ENCODE measurements at regions not wholly inside any gene's neighbourhood (a gene's known extent, or its start where the extent isn't known, plus 50 kb on each side); places are given as distances from the start of the nearest gene placed in this dataset.

DNA sequence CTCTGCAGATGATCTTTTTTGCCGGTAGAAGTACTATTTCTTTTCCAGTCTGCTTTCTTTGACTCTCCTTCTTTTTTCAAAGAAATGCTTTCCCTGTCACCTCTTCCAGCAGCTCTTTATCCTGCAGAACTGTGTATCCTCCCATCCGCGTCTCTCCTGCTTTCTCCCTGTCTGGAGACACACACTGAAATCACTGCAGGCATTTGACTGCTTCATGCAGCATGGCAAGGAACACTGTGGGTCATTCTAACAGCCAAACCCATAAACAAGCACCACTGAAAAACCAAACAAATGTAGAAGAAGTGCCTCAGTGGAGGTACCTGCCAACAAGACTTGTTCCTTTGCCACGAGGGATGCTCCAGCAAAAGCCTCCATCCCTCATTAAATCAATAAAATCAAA, 403.7 kb upstream of the CITED2 start:
- TF ChIP-seq, protein P1, sequence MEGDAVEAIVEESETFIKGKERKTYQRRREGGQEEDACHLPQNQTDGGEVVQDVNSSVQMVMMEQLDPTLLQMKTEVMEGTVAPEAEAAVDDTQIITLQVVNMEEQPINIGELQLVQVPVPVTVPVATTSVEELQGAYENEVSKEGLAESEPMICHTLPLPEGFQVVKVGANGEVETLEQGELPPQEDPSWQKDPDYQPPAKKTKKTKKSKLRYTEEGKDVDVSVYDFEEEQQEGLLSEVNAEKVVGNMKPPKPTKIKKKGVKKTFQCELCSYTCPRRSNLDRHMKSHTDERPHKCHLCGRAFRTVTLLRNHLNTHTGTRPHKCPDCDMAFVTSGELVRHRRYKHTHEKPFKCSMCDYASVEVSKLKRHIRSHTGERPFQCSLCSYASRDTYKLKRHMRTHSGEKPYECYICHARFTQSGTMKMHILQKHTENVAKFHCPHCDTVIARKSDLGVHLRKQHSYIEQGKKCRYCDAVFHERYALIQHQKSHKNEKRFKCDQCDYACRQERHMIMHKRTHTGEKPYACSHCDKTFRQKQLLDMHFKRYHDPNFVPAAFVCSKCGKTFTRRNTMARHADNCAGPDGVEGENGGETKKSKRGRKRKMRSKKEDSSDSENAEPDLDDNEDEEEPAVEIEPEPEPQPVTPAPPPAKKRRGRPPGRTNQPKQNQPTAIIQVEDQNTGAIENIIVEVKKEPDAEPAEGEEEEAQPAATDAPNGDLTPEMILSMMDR (IDR thresholded peaks at IDR 0.05; ENCODE audit: extremely low read depth, insufficient read depth, missing control alignments): no peak
- in situ Hi-C loops (cut with MboI; ENCODE audit: low pct_unique_long_range_greater_than_20kb, low sequenced_read_pairs, unreplicated experiment): no loop called here
- DNase-seq (ENCODE audit: low spot score): no peak

DNA sequence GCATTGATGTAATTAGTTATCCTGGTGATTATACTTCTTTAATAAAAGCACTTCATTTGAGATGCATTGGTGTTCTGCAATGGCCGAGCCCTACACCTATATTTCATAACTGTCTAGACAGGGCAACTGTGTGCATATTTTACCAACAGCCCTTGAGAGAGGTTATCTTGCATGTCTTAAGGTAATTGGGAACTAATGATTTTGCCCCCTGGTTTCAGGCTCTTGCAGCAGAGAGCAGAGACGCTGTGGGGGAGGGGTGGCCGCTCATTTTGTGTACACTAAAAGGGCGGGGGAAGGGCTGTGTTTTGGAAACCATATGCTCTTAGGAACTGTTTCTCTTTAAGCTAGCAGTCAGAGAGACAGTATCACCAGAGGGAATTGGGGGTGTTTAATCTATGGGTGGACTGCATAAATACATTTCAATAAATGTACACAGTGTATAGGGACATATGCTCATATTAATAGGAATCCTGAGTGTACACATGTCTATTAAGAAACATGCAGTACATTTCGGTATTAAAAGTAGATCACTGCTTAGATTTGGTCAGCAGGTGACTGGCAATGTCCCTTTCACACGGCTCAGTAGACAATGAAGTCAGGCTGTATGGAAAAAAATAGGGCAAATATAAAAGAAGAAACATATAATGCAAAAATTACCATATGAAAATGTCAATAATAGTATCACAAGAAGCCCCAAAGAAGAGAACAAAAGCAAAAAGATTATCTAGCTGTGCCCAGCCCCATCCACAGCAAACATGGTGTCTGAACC, 402.9 kb upstream of the CITED2 start:
- TF ChIP-seq, protein P1 (IDR thresholded peaks at IDR 0.05; ENCODE audit: extremely low read depth, insufficient read depth, missing control alignments): no peak
- in situ Hi-C loops (cut with MboI; ENCODE audit: low pct_unique_long_range_greater_than_20kb, low sequenced_read_pairs, unreplicated experiment): no loop called here
- no peak for DNase-seq (ENCODE audit: low spot score)

DNA sequence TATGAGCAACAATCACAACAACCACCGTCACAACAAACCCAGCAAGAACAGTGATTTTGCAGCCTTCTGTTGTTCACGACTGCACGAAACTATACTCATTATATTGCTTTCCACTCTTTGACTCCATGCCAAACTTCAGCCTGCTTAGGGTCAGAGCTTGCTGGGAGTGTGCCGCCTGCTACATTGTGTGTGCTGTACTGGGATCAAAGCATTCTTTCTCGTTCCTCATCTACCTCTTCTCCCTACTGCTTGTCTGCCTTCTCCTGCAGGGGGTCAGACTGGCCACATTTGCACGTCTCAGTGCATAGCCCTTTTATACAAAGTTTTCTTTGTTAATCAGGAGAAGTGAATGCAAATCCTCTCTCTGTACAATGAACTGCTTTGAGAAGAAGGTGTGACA, 401.6 kb upstream of the CITED2 start:
- in situ Hi-C loops (cut with MboI; ENCODE audit: low pct_unique_long_range_greater_than_20kb, low sequenced_read_pairs, unreplicated experiment): no loop called here
- DNase-seq (ENCODE audit: low spot score): no peak
- TF ChIP-seq, protein P1 (IDR thresholded peaks at IDR 0.05; ENCODE audit: extremely low read depth, insufficient read depth, missing control alignments): no peak

DNA sequence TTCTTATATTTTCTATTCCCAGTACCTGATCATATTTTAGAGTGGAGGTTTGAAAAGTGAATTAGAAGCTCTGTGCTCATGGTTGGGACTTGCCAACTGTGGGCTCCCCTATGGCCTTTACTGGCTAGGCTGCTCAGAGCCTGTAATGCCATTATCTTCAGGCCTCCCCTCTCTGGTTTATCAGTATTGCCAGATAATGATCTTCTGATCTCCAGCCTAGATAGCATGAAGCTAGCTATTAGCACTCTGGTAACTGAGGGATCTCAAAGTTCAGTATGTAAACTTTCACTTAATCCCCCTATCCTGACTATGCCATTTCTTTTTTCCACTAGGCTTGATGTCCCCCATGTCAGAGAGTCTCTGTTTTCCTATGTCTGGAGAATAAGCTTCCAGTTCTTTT, 393.7 kb upstream of the CITED2 start:
- in situ Hi-C loops (cut with MboI; ENCODE audit: low pct_unique_long_range_greater_than_20kb, low sequenced_read_pairs, unreplicated experiment): no loop called here
- TF ChIP-seq, protein P1 (IDR thresholded peaks at IDR 0.05; ENCODE audit: extremely low read depth, insufficient read depth, missing control alignments): no peak
- DNase-seq (ENCODE audit: low spot score): no peak

DNA sequence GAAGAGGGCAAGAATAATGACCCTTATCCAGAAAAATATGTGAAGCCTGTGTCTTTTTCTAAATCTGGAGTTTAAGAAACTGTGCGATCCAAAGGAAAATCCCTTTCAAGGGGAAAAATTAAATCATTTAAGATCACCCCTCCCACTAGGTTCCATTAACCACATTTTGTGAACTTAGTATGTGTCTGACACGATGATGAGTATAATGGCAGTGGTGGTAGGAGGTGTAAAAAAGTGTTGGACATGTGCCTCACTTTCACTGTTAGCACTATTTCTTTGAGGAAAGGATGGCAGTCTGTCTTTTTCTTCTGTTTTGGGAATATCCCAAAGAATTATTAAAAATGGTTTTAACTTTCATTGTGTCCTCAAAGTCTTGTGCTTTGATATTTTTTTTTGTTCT, 392.3 kb upstream of the CITED2 start:
- no peak for DNase-seq (ENCODE audit: low spot score)
- TF ChIP-seq, protein P1 (IDR thresholded peaks at IDR 0.05; ENCODE audit: extremely low read depth, insufficient read depth, missing control alignments): no peak
- in situ Hi-C loops (cut with MboI; ENCODE audit: low pct_unique_long_range_greater_than_20kb, low sequenced_read_pairs, unreplicated experiment): no loop called here

DNA sequence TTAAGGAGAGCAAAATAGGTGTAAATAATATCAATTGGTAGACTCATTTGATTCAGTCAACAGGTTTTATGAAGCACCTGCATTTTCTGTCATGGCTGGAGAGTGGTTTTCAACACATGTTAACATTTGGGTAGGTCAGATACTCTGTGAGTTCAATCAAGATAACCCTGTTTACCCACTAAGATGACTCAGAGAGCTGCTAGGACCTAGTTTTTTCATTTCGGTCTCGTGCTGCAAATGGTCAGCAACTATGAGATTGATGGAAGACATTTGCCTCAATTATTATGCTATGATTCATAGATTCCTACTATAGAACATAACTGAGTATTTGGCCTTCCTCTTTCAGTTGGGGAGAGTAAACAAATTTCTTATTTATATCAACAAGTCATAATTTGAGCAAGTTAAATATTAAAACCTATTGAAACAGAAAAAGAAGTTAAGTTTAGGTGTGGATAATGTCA, 391.4 kb upstream of the CITED2 start:
- TF ChIP-seq, protein P1 (IDR thresholded peaks at IDR 0.05; ENCODE audit: extremely low read depth, insufficient read depth, missing control alignments): no peak
- in situ Hi-C loops (cut with MboI; ENCODE audit: low pct_unique_long_range_greater_than_20kb, low sequenced_read_pairs, unreplicated experiment): no loop called here
- no peak for DNase-seq (ENCODE audit: low spot score)
